ENCODE measurements at regions not wholly inside any gene's neighbourhood (a gene's known extent, or its start where the extent isn't known, plus 50 kb on each side); places are given as distances from the start of the nearest gene placed in this dataset.

DNA sequence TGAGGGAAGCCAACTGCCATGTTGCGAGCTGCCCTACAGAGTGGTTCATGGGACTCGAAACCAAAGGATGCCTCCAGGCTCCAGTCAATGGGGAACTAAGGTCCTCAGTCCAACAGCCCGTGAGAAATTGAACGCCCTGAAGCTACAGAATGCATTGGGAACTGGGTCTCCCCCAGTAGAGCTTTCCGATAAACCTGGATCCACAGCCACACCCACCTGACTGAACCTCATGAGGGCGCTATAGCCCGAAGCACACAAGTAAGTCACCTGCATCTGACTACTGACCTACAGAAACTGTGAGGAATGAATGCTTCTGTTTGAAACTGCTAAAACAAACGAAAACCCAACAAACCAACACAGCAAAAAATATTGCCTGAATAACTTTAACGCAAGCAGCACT, 1297.7 kb downstream of the AACS start:
- no peak overlapping the region for H3K27ac ChIP-seq (ENCODE audit: insufficient read depth, low read depth, low read length)
- H3K27me3 ChIP-seq (ENCODE audit: control insufficient read depth in 2 of 2, insufficient read depth in 2 of 2, low read length in 2 of 2), result no peaks in the 10 kb centered on the region
- no peaks in the 10 kb centered on the region for H4K20me1 ChIP-seq (replicated peaks; ENCODE audit: control insufficient read depth, extremely low read depth, insufficient read depth, low read length)
- no peak overlapping the region for H2AFZ ChIP-seq (ENCODE audit: low read depth, low read length)
- H3K9me1 ChIP-seq (replicated peaks; ENCODE audit: control insufficient read depth, extremely low read depth, insufficient read depth, low read length), result no peaks in the 10 kb centered on the region
- BruUV-seq (replicated peaks), result no TSS peak
- CTCF ChIA-PET, result no interaction called here
- no peak overlapping the region for H3K9ac ChIP-seq (replicated peaks; ENCODE audit: extremely low read depth, insufficient read depth, low read length)
- H3K4me2 ChIP-seq (ENCODE audit: insufficient read depth, low read length), result no peak overlapping the region
- intact Hi-C loops (cut with micrococcal nuclease) (no loop called here), dilution Hi-C loops (cut with MboI; ENCODE audit: extremely low pct_ligation_motif_present, low sequenced_read_pairs) (no loop called here)
- POLR2A ChIA-PET, result no interaction called here
- peaks cover 8% of the 10 kb centered on the region for H3K9me3 ChIP-seq (replicated peaks; ENCODE audit: control insufficient read depth, insufficient read depth, low read length)
- TF ChIP-seq POLR2A (IDR thresholded peaks at IDR 0.05; ENCODE audit: low read depth, low read length) (no peak), JUN (IDR thresholded peaks at IDR 0.05; ENCODE audit: borderline replicate concordance, insufficient read depth, insufficient read length, low read depth) (no peak), GATA2 (IDR thresholded peaks at IDR 0.05; ENCODE audit: insufficient read depth, insufficient read length, low read depth, low read length) (no peak), POLR2AphosphoS5 (IDR thresholded peaks at IDR 0.05; ENCODE audit: insufficient read depth, low read depth, low read length) (no peak), EZH2 (IDR thresholded peaks at IDR 0.05; ENCODE audit: borderline replicate concordance, low read depth, low read length, severe bottlenecking) (no peak), MYC (IDR thresholded peaks at IDR 0.05; ENCODE audit: low read depth, low read length) (no peak), FOS (IDR thresholded peaks at IDR 0.05; ENCODE audit: borderline replicate concordance, insufficient read depth, low read length) (no peak)
- TF ChIP-seq, protein P1, sequence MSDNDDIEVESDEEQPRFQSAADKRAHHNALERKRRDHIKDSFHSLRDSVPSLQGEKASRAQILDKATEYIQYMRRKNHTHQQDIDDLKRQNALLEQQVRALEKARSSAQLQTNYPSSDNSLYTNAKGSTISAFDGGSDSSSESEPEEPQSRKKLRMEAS (IDR thresholded peaks at IDR 0.05; ENCODE audit: insufficient read depth, insufficient read length), result no peak
- TF ChIP-seq, protein P2, sequence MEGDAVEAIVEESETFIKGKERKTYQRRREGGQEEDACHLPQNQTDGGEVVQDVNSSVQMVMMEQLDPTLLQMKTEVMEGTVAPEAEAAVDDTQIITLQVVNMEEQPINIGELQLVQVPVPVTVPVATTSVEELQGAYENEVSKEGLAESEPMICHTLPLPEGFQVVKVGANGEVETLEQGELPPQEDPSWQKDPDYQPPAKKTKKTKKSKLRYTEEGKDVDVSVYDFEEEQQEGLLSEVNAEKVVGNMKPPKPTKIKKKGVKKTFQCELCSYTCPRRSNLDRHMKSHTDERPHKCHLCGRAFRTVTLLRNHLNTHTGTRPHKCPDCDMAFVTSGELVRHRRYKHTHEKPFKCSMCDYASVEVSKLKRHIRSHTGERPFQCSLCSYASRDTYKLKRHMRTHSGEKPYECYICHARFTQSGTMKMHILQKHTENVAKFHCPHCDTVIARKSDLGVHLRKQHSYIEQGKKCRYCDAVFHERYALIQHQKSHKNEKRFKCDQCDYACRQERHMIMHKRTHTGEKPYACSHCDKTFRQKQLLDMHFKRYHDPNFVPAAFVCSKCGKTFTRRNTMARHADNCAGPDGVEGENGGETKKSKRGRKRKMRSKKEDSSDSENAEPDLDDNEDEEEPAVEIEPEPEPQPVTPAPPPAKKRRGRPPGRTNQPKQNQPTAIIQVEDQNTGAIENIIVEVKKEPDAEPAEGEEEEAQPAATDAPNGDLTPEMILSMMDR (IDR thresholded peaks at IDR 0.05; ENCODE audit: extremely low read depth in 1 of 2, insufficient read depth in 1 of 2, low read depth in 1 of 2, low read length in 2 of 2), result no peak
- FAIRE-seq (no peak), DNase-seq (ENCODE audit: low read depth, low spot score) (no peak)
- no peaks in the 10 kb centered on the region for H3K36me3 ChIP-seq (ENCODE audit: control insufficient read depth in 2 of 2, extremely low read depth in 1 of 2, insufficient read depth in 2 of 2, low read length in 2 of 2)
- H3K79me2 ChIP-seq (ENCODE audit: control insufficient read depth, insufficient read depth, low read length), result no peaks in the 10 kb centered on the region
- H3K4me3 ChIP-seq (replicated peaks in 1 of 3; ENCODE audit: insufficient read depth in 1 of 3, low read depth in 1 of 3, low read length in 3 of 3), result no peak overlapping the region
- no peaks in the 10 kb centered on the region for H3K4me1 ChIP-seq (ENCODE audit: control insufficient read depth, extremely low read depth, insufficient read depth, low read length)

All from endothelial cell of umbilical vein (primary cell).